Neural cell (in vitro differentiated cells): ENCODE measurements at regions not wholly inside any gene's neighbourhood (a gene's known extent, or its start where the extent isn't known, plus 50 kb on each side); places are given as distances from the start of the nearest gene placed in this dataset.

Experiments used
- H2AFZ ChIP-seq: fragments of 200-600, 300-800 bp; sonication (generic), shearing (Covaris generic); 2 replicates; pipeline ENCODE4 v1.6.0; 2014; ENCODE audit warnings: low read depth, mild to moderate bottlenecking, antibody characterized with exemption, low read length, moderate library complexity
- H3F3A ChIP-seq: fragments of 200-600 bp; shearing (Covaris generic); 2 replicates; pipeline ENCODE4 v1.6.1; 2016; ENCODE audit warnings: mild to moderate bottlenecking, moderate library complexity, mixed read lengths, antibody characterized with exemption, low read length; ENCODE audit not compliant: insufficient read depth, poor library complexity, severe bottlenecking
- H3K27ac ChIP-seq: fragments of 200-600, 300-800 bp; sonication (generic), shearing (Covaris generic); 2 replicates; pipeline ENCODE4 v1.5.1; 2014; ENCODE audit warnings: mild to moderate bottlenecking, low read length, moderate library complexity
- H3K27me3 ChIP-seq: fragments of 300-800, 200-600 bp; sonication (generic), shearing (Covaris generic); 2 replicates; pipeline ENCODE4 v1.6.0; 2014; ENCODE audit warnings: mild to moderate bottlenecking, low read depth, low read length, moderate library complexity; ENCODE audit not compliant: insufficient read depth
- H3K36me3 ChIP-seq: fragments of 300-800, 200-600 bp; sonication (generic), shearing (Covaris generic); 2 replicates; pipeline ENCODE4 v1.5.1; 2014; ENCODE audit warnings: mild to moderate bottlenecking, antibody characterized with exemption, low read length, moderate library complexity; ENCODE audit not compliant: insufficient read depth
- H3K4me2 ChIP-seq: fragments of 300-800, 200-600 bp; sonication (generic), shearing (Covaris generic); 2 replicates; pipeline ENCODE4 v1.6.0; 2014; ENCODE audit warnings: mild to moderate bottlenecking, low read length
- H3K4me3 ChIP-seq: fragments of 300-800, 200-600 bp; sonication (generic), shearing (Covaris generic); 2 replicates; pipeline ENCODE4 v1.5.1; 2014; ENCODE audit warnings: mild to moderate bottlenecking, low read length, moderate library complexity
- H3K79me2 ChIP-seq: fragments of 200-600 bp; shearing (Covaris generic); replicated peaks from 2 replicates; pipeline ENCODE4 v1.6.0; 2014; ENCODE audit warnings: mild to moderate bottlenecking, low read length, moderate library complexity; ENCODE audit not compliant: insufficient read depth
- H3K9ac ChIP-seq: fragments of 300-800, 200-600 bp; sonication (generic), shearing (Covaris generic); 2 replicates; pipeline ENCODE4 v1.6.1; 2016; ENCODE audit warnings: mild to moderate bottlenecking, low read length, mixed read lengths
- H3K9me2 ChIP-seq: fragments of 200-600 bp; shearing (Covaris generic); 2 replicates; pipeline ENCODE4 v1.6.1; 2016; ENCODE audit warnings: mild to moderate bottlenecking, low read length, mixed read lengths; ENCODE audit not compliant: insufficient read depth
- H3K9me3 ChIP-seq: fragments of 200-600, 300-800 bp; sonication (generic), shearing (Covaris generic); 2 replicates; pipeline ENCODE4 v1.6.1; 2016; ENCODE audit warnings: mild to moderate bottlenecking, mixed run types, low read length, moderate library complexity, mixed read lengths
- H4K20me1 ChIP-seq: fragments of 200-600 bp; shearing (Covaris generic); 2 replicates; pipeline ENCODE4 v1.6.1; 2016; ENCODE audit warnings: mild to moderate bottlenecking, mixed run types; ENCODE audit not compliant: insufficient read depth
- CTCF ChIP-seq: fragments of 450-650 bp; IDR thresholded peaks from 2 replicates; pipeline ENCODE4 v1.5.1; 2014; ENCODE audit warnings: antibody characterized with exemption, mild to moderate bottlenecking, moderate library complexity; ENCODE audit not compliant: poor library complexity, severe bottlenecking
- EP300 ChIP-seq: fragments of 450-650 bp; conservative IDR thresholded peaks from 2 replicates; pipeline ENCODE4 v1.6.1; 2014; ENCODE audit warnings: antibody characterized with exemption, mild to moderate bottlenecking, moderate library complexity; ENCODE audit not compliant: poor library complexity, severe bottlenecking
- EZH2 ChIP-seq: fragments of 200-600, 300-800 bp; shearing (Covaris generic), sonication (generic); IDR thresholded peaks from 2 replicates; pipeline ENCODE4 v1.6.1; 2014; ENCODE audit warnings: antibody characterized with exemption, low read length, borderline replicate concordance, mild to moderate bottlenecking; ENCODE audit not compliant: insufficient read depth, poor library complexity, severe bottlenecking
- MXI1 ChIP-seq: fragments of 450-650 bp; conservative IDR thresholded peaks from 2 replicates; pipeline ENCODE4 v1.6.1; 2014; ENCODE audit warnings: antibody characterized with exemption, mild to moderate bottlenecking; ENCODE audit not compliant: poor library complexity, severe bottlenecking
- POLR2AphosphoS5 ChIP-seq: IDR thresholded peaks from 2 replicates; pipeline ENCODE4 v1.6.1; 2012
- RAD21 ChIP-seq: fragments of 450-650 bp; conservative IDR thresholded peaks from 2 replicates; pipeline ENCODE4 v1.6.1; 2014; ENCODE audit warnings: antibody characterized with exemption, mild to moderate bottlenecking, moderate library complexity
- REST ChIP-seq: IDR thresholded peaks from 2 replicates; pipeline ENCODE4 v1.6.1; 2012; ENCODE audit warnings: borderline replicate concordance
- SMC3 ChIP-seq: fragments of 450-650 bp; conservative IDR thresholded peaks from 2 replicates; pipeline ENCODE4 v1.6.1; 2014; ENCODE audit warnings: antibody characterized with exemption, mild to moderate bottlenecking, moderate library complexity; ENCODE audit not compliant: poor library complexity
- TAF1 ChIP-seq: IDR thresholded peaks from 2 replicates; pipeline ENCODE4 v1.6.1; 2012; ENCODE audit warnings: low read depth

GRCh38 chr14:94924189-94924588, 154.3 kb upstream of the GSC start:
- no peak overlapping the region for H3K4me2 ChIP-seq
- H3K36me3 ChIP-seq: no peaks in the 10 kb centered on the region
- H3K27me3 ChIP-seq: no peaks in the 10 kb centered on the region
- no peaks in the 10 kb centered on the region for H3K9me3 ChIP-seq
- TF ChIP-seq EZH2: no peak
- H3K9me2 ChIP-seq: no peaks in the 10 kb centered on the region
- no peak overlapping the region for H2AFZ ChIP-seq
- no peak overlapping the region for H3K9ac ChIP-seq
- H4K20me1 ChIP-seq: no peaks in the 10 kb centered on the region
- H3K4me3 ChIP-seq: no peak overlapping the region
- no peaks in the 10 kb centered on the region for H3F3A ChIP-seq
- no peaks in the 10 kb centered on the region for H3K79me2 ChIP-seq
- H3K27ac ChIP-seq: no peak overlapping the region

GRCh38 chr14:94923786-94924185, 153.9 kb upstream of the GSC start:
- H3K27me3 ChIP-seq: no peaks in the 10 kb centered on the region
- no peaks in the 10 kb centered on the region for H3K9me2 ChIP-seq
- no peak overlapping the region for H3K4me3 ChIP-seq
- H3K36me3 ChIP-seq: no peaks in the 10 kb centered on the region
- no peaks in the 10 kb centered on the region for H3K79me2 ChIP-seq
- H3K4me2 ChIP-seq: no peak overlapping the region
- no peaks in the 10 kb centered on the region for H3F3A ChIP-seq
- TF ChIP-seq EZH2 (no peak), CTCF (no peak), SMC3 (no peak), REST (no peak), EP300 (no peak)
- H2AFZ ChIP-seq: no peak overlapping the region
- no peak overlapping the region for H3K9ac ChIP-seq
- no peak overlapping the region for H3K27ac ChIP-seq
- no peaks in the 10 kb centered on the region for H3K9me3 ChIP-seq
- no peaks in the 10 kb centered on the region for H4K20me1 ChIP-seq

- TF ChIP-seq EP300: no peak
- TF ChIP-seq MXI1: no peak
- TF ChIP-seq EZH2: no peak
- no peak for TF ChIP-seq TAF1
- no peak for TF ChIP-seq CTCF
- no peak for TF ChIP-seq SMC3
- no peak for TF ChIP-seq REST
- no peak for TF ChIP-seq POLR2AphosphoS5
- no peak for TF ChIP-seq RAD21
- no peak overlapping the region for H2AFZ ChIP-seq
- H3K4me3 ChIP-seq: no peak overlapping the region
- no peaks in the 10 kb centered on the region for H3K36me3 ChIP-seq
- H3K4me2 ChIP-seq: no peak overlapping the region
- H4K20me1 ChIP-seq: no peaks in the 10 kb centered on the region
- no peaks in the 10 kb centered on the region for H3K79me2 ChIP-seq
- H3F3A ChIP-seq: no peaks in the 10 kb centered on the region
- no peaks in the 10 kb centered on the region for H3K27me3 ChIP-seq
- no peaks in the 10 kb centered on the region for H3K9me3 ChIP-seq
- H3K27ac ChIP-seq: no peak overlapping the region
- H3K9me2 ChIP-seq: no peaks in the 10 kb centered on the region
- no peak overlapping the region for H3K9ac ChIP-seq
Observed at GRCh38 chr14:94922595-94923239, 152.8 kb upstream of the GSC start.
